Fibroblast of villous mesenchyme (primary cell): ENCODE measurements at regions not wholly inside any gene's neighbourhood (a gene's known extent, or its start where the extent isn't known, plus 50 kb on each side); places are given as distances from the start of the nearest gene placed in this dataset.

Experiments used
- DNase-seq: peaks from one replicate; pipeline ENCODE4 v3.0.0-alpha.2; 2010; ENCODE audit warnings: low read depth
- H3K4me3 ChIP-seq: 2 replicates; pipeline ENCODE4 v1.5.1; 2011; ENCODE audit warnings: low read depth, mild to moderate bottlenecking, low read length
- TF ChIP-seq, protein P1 (sequence below): IDR thresholded peaks from 2 replicates; pipeline ENCODE4 v1.5.1; 2012; ENCODE audit warnings: low read depth, mild to moderate bottlenecking, low read length; ENCODE audit not compliant: insufficient read depth

DNA sequence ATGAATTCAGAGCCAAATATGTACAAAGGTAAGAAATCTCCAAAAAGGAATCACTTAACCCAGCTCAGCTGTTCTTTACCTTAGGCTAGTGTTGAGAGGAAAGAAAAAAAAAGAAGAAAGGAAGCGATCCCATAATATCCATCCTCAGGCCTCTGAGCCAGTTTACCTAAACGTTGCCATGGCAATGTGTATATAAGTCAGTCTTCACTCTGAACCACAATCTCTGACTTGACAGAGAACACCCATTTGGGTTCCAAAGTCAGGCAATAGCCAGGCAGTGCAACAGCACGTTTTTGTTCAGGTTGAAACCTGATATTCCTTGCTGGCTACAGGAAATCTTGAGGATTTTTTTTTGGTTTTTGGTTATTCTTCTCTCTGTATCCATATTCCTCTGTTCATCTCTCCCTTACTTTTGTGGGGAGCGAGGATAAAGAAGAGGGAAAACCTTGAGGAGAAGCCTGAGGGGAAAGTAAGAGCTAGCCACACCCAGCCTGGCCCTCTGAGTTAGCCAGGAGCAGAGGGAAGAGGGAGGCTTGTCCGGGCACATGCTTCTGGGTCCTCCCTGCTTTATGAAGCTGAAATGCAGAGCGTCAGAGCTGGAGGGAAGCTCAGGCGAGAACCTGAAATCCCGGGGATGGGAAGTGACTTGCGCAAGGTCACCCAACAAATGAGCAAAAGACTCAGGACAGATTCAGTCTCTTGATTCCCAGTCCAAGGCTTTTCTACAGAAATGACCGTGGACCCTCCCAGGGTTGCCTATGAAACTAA, 152.7 kb downstream of the SOX9 start:
- TF ChIP-seq, protein P1, sequence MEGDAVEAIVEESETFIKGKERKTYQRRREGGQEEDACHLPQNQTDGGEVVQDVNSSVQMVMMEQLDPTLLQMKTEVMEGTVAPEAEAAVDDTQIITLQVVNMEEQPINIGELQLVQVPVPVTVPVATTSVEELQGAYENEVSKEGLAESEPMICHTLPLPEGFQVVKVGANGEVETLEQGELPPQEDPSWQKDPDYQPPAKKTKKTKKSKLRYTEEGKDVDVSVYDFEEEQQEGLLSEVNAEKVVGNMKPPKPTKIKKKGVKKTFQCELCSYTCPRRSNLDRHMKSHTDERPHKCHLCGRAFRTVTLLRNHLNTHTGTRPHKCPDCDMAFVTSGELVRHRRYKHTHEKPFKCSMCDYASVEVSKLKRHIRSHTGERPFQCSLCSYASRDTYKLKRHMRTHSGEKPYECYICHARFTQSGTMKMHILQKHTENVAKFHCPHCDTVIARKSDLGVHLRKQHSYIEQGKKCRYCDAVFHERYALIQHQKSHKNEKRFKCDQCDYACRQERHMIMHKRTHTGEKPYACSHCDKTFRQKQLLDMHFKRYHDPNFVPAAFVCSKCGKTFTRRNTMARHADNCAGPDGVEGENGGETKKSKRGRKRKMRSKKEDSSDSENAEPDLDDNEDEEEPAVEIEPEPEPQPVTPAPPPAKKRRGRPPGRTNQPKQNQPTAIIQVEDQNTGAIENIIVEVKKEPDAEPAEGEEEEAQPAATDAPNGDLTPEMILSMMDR = no peak
- no peak overlapping the region for H3K4me3 ChIP-seq
- DNase-seq = no peak

DNA sequence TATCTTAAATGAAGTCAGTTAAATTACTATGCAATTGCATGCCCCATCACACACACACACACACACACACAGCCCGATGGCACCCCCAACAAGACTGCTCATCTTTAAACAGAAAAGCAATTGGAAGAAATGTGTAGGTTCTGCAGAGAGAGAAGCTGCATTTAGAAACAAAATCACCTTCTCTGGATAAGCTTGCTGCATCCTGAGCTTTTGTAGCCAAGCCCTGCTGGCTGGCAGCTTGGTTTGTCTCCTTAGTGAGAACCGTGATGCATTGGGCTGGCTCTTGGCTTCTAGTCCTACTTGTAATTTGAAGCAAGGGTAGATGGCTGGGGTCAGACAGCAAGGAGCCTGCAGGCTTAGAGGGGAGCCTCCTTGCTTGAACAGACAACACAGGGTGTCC, 153.8 kb downstream of the SOX9 start:
- TF ChIP-seq, protein P1 = no peak
- DNase-seq = no peak
- H3K4me3 ChIP-seq = no peak overlapping the region

DNA sequence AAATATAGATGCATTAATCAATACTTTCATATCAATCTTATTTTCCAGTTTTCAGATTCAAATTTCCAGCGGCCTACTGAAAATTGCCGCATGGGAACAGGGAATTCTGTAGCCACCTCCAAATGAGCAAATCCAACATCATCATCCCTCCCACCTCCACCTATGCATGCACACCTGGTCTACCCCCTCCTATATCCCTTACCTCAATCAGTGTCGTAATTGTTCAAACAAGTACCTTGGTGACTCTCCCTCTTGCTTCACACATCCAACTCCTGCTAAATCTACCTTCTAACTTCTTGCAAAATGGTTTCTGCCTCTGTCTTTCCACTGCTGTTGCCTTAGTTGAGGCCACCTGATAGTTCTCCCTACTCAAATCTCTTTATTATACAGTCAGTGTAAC, 160.1 kb downstream of the SOX9 start:
- DNase-seq = no peak
- TF ChIP-seq, protein P1 = no peak
- no peak overlapping the region for H3K4me3 ChIP-seq

DNA sequence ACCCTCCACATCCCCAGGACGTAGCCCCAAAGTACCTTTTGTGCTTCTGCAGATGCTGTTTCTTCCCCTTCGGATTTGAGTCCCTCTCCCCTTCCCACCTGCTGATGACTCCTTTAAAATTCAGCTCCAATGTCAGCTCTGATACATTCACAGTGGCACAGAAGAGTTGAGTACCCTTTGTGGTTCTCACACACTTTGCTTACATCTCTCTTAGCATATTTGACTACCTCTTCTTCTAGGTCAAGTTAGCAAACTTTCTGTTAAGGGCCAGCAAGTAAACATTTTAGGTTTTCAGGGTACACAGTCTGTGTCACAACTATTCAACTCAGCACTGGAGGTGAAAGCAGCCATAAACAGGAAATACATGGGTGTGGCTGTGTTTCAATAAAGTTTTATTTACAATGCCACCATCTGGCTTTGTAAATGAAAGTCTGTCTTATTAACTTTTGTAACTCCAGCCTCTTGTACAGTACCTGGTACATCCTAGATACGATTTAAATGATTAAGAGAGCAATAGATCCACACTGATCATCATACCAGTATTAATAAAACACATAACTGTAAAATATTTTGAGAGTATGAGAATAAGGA, 161.7 kb downstream of the SOX9 start:
- DNase-seq = no peak
- TF ChIP-seq, protein P1 = no peak
- no peak overlapping the region for H3K4me3 ChIP-seq

DNA sequence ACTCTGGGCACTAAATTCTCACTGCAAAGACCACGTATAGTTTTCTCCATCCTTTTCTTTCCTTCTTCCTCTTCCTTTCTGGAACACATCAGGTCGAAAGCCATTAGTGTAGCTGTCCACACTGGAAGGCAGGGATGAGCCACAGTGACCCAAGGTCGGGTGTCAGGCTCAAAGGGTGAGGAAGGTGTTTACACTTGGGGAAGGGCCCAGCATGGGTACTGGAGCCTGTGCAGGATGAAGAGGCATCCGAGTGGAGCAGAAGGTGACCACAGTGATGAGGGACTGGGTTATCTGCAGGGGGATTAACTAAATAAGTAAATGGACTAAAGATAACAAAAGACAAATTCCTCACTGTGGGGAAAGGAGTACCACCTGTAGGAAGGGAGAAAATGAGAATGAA, 164.0 kb downstream of the SOX9 start:
- DNase-seq = no peak
- TF ChIP-seq, protein P1 = no peak
- H3K4me3 ChIP-seq = no peak overlapping the region

DNA sequence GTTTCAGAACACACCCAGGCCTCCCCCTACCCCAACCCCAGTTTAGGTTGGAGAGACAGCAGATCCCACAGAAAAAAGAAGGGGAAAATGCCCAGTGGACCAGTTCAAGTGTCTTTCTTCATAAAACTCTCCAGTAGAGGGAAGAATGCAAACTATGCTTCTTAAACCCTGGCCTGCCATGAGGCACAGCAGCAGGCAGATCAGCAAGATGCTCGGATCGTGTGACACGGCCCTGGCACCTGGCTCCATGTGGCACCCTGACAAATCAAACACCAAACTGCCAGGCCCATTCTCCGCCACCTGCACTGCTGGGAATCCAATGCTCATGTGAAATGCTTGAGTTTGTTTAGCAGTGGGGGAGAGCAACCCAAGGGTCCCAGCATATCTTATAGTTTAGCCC, 166.8 kb downstream of the SOX9 start:
- TF ChIP-seq, protein P1 = no peak
- no peak overlapping the region for H3K4me3 ChIP-seq
- no peak for DNase-seq
